HEK293 (cell line): ENCODE measurements at regions not wholly inside any gene's neighbourhood (a gene's known extent, or its start where the extent isn't known, plus 50 kb on each side); places are given as distances from the start of the nearest gene placed in this dataset.

Experiments
- CTCF ChIA-PET: fragments of 350-600 bp; formaldehyde crosslinking; extraction: SDS; loops from one replicate; lab custom pipeline; 2021; ENCODE audit warnings: antibody characterized with exemption; lab: Yijun Ruan, JAX
- POLR2A ChIA-PET: fragments of 300-600 bp; formaldehyde crosslinking; extraction: SDS; loops from one replicate; lab custom pipeline; 2020; ENCODE audit warnings: antibody characterized with exemption, inconsistent platforms; lab: Yijun Ruan, JAX
- H3K27ac ChIP-seq: fragments of 200-500 bp; sonication (Bioruptor generic); 2 replicates; pipeline ENCODE4 v1.5.1; 2014; ENCODE audit warnings: low read depth, low read length, control low read depth, inconsistent platforms; ENCODE audit errors: extremely low read depth
- H3K36me3 ChIP-seq, 2 experiments: fragments of 200-500 bp in 1 of 2; sonication (Bioruptor generic) in 1 of 2; 1 replicate in 1 of 2; 2 replicates in 1 of 2; pipeline ENCODE4 v1.5.1; 2014 to 2017; ENCODE audit warnings: inconsistent platforms in 2 of 2, low read length in 2 of 2; ENCODE audit not compliant: control insufficient read depth in 2 of 2, insufficient read depth in 1 of 2
- H3K4me1 ChIP-seq: fragments of 200-500 bp; sonication (Bioruptor generic); 2 replicates; pipeline ENCODE4 v1.5.1; 2014; ENCODE audit warnings: mild to moderate bottlenecking, low read length, inconsistent platforms; ENCODE audit not compliant: control insufficient read depth, insufficient read depth
- H3K4me3 ChIP-seq: 2 replicates; pipeline ENCODE4 v1.5.1; 2011; ENCODE audit warnings: low read depth, mild to moderate bottlenecking, control low read depth, low read length, moderate library complexity
- H3K9me3 ChIP-seq: fragments of 200-500 bp; sonication (Bioruptor generic); 2 replicates; pipeline ENCODE4 v1.5.1; 2014; ENCODE audit warnings: low read depth, low read length, inconsistent platforms; ENCODE audit not compliant: control insufficient read depth, insufficient read depth
- GFI1B ChIP-seq: fragments of 450-650 bp; formaldehyde crosslinking; IDR thresholded peaks from 2 replicates; pipeline ENCODE4 v1.5.1; 2016; ENCODE audit warnings: missing biosample characterization, missing genetic modification characterization
- IKZF3 ChIP-seq: fragments of 450-650 bp; IDR thresholded peaks from 2 replicates; pipeline ENCODE4 v1.5.0; 2018; ENCODE audit warnings: missing biosample characterization, mild to moderate bottlenecking, missing genetic modification characterization, moderate library complexity
- KLF1 ChIP-seq: fragments of 450-650 bp; formaldehyde crosslinking; IDR thresholded peaks from 2 replicates; pipeline ENCODE4 v1.5.1; 2016; ENCODE audit warnings: missing biosample characterization, missing genetic modification characterization
- OSR2 ChIP-seq: fragments of 450-650 bp; formaldehyde crosslinking; IDR thresholded peaks from 2 replicates; pipeline ENCODE4 v1.5.1; 2016; ENCODE audit warnings: missing biosample characterization, missing genetic modification characterization
- RBAK ChIP-seq: fragments of 450-650 bp; formaldehyde crosslinking; IDR thresholded peaks from 2 replicates; pipeline ENCODE4 v1.5.1; 2016; ENCODE audit warnings: missing biosample characterization, missing genetic modification characterization
- SALL2 ChIP-seq: fragments of 450-650 bp; formaldehyde crosslinking; IDR thresholded peaks from 2 replicates; pipeline ENCODE4 v1.5.0; 2017; ENCODE audit warnings: missing biosample characterization, mild to moderate bottlenecking, missing genetic modification characterization, borderline replicate concordance
- YY1 ChIP-seq: fragments of 450-650 bp; formaldehyde crosslinking; IDR thresholded peaks from 2 replicates; pipeline ENCODE4 v1.5.1; 2018; ENCODE audit warnings: missing biosample characterization, missing genetic modification characterization
- ZNF239 ChIP-seq: fragments of 450-650 bp; formaldehyde crosslinking; IDR thresholded peaks from 2 replicates; pipeline ENCODE4 v1.5.1; 2016; ENCODE audit warnings: missing biosample characterization, missing genetic modification characterization
- ZNF341 ChIP-seq: fragments of 450-650 bp; formaldehyde crosslinking; IDR thresholded peaks from 2 replicates; pipeline ENCODE4; 2016; ENCODE audit warnings: low read depth, missing biosample characterization, missing genetic modification characterization
- ZNF521 ChIP-seq: fragments of 450-650 bp; formaldehyde crosslinking; IDR thresholded peaks from 2 replicates; pipeline ENCODE4 v1.5.1; 2017; ENCODE audit warnings: missing biosample characterization, mild to moderate bottlenecking, missing genetic modification characterization
- ZNF530 ChIP-seq: fragments of 450-650 bp; formaldehyde crosslinking; IDR thresholded peaks from 2 replicates; pipeline ENCODE4 v1.5.1; 2016; ENCODE audit warnings: low read depth, missing biosample characterization, missing genetic modification characterization
- ZNF610 ChIP-seq: fragments of 450-650 bp; formaldehyde crosslinking; IDR thresholded peaks from 2 replicates; pipeline ENCODE4 v1.5.1; 2016; ENCODE audit warnings: missing biosample characterization, missing genetic modification characterization, borderline replicate concordance
- TF ChIP-seq, protein P1 (sequence below): fragments of 450-650 bp; formaldehyde crosslinking; IDR thresholded peaks from 2 replicates; pipeline ENCODE4 v1.5.1; 2017; ENCODE audit warnings: missing biosample characterization, missing genetic modification characterization
- TF ChIP-seq, protein P2 (sequence below): fragments of 450-650 bp; formaldehyde crosslinking; IDR thresholded peaks from 2 replicates; pipeline ENCODE4 v1.5.1; 2016; ENCODE audit warnings: missing biosample characterization, missing genetic modification characterization
- TF ChIP-seq, protein P3 (sequence below): fragments of 450-650 bp; IDR thresholded peaks from 2 replicates; pipeline ENCODE4 v1.5.1; 2018; ENCODE audit warnings: missing biosample characterization, mild to moderate bottlenecking, missing genetic modification characterization

DNA sequence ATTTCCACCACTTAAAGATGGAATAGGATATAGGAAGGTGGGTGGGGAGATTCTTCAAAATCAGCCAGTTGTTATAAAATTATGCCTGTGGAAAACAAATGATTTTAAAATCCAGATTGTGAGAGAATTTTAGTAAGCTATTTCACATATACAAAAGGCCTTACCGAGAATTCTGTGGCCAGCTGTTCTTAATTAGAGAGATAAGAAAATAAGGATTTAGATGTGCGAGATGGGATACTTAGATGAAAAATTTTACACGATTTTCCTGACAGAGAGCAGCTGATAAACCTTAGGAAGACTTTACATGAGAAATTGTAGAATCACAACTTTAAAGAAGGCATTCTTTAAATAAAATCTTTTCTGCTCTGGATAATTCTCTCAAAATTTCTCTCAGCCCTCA lies 94.5 kb upstream of the IQCM start:
- POLR2A ChIA-PET: no interaction called here
- Histone ChIP-seq H3K36me3 (no peaks in the 10 kb centered on the region), H3K4me1 (peaks cover 17% of the 10 kb centered on the region), H3K9me3 (no peaks in the 10 kb centered on the region), H3K27ac (no peak overlapping the region), H3K4me3 (no peak overlapping the region)
- CTCF ChIA-PET: interaction anchor here (0.5 kb wide), 1 partner anchor 39 kb away, joined by 3 read pairs; no protein-coding TSS in a partner anchor
- TF ChIP-seq, protein P1, sequence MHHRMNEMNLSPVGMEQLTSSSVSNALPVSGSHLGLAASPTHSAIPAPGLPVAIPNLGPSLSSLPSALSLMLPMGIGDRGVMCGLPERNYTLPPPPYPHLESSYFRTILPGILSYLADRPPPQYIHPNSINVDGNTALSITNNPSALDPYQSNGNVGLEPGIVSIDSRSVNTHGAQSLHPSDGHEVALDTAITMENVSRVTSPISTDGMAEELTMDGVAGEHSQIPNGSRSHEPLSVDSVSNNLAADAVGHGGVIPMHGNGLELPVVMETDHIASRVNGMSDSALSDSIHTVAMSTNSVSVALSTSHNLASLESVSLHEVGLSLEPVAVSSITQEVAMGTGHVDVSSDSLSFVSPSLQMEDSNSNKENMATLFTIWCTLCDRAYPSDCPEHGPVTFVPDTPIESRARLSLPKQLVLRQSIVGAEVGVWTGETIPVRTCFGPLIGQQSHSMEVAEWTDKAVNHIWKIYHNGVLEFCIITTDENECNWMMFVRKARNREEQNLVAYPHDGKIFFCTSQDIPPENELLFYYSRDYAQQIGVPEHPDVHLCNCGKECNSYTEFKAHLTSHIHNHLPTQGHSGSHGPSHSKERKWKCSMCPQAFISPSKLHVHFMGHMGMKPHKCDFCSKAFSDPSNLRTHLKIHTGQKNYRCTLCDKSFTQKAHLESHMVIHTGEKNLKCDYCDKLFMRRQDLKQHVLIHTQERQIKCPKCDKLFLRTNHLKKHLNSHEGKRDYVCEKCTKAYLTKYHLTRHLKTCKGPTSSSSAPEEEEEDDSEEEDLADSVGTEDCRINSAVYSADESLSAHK (tag by site-specific recombination): no peak
- no peak for TF ChIP-seq ZNF521 (tag by site-specific recombination)
- no peak for TF ChIP-seq YY1
- TF ChIP-seq IKZF3 (tag by site-specific recombination): no peak
- no peak for TF ChIP-seq ZNF239
- TF ChIP-seq ZNF341 (tag by site-specific recombination): no peak
- TF ChIP-seq OSR2: no peak
- no peak for TF ChIP-seq GFI1B (tag by site-specific recombination)
- TF ChIP-seq, protein P2, sequence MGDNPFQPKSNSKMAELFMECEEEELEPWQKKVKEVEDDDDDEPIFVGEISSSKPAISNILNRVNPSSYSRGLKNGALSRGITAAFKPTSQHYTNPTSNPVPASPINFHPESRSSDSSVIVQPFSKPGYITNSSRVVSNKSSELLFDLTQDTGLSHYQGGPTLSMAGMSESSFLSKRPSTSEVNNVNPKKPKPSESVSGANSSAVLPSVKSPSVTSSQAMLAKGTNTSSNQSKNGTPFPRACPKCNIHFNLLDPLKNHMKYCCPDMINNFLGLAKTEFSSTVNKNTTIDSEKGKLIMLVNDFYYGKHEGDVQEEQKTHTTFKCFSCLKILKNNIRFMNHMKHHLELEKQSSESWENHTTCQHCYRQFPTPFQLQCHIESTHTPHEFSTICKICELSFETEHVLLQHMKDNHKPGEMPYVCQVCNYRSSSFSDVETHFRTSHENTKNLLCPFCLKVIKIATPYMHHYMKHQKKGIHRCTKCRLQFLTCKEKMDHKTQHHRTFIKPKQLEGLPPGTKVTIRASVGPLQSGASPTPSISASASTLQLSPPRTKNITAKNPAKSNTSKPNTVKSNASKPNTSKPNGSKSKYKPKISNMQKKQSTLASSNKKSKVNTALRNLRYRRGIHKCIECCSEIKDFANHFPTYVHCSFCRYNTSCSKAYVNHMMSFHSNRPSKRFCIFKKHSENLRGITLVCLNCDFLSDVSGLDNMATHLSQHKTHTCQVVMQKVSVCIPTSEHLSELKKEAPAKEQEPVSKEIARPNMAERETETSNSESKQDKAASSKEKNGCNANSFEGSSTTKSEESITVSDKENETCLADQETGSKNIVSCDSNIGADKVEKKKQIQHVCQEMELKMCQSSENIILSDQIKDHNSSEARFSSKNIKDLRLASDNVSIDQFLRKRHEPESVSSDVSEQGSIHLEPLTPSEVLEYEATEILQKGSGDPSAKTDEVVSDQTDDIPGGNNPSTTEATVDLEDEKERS (tag by site-specific recombination): no peak
- TF ChIP-seq, protein P3, sequence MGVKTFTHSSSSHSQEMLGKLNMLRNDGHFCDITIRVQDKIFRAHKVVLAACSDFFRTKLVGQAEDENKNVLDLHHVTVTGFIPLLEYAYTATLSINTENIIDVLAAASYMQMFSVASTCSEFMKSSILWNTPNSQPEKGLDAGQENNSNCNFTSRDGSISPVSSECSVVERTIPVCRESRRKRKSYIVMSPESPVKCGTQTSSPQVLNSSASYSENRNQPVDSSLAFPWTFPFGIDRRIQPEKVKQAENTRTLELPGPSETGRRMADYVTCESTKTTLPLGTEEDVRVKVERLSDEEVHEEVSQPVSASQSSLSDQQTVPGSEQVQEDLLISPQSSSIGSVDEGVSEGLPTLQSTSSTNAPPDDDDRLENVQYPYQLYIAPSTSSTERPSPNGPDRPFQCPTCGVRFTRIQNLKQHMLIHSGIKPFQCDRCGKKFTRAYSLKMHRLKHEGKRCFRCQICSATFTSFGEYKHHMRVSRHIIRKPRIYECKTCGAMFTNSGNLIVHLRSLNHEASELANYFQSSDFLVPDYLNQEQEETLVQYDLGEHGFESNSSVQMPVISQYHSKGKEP (tag by site-specific recombination): no peak
- no peak for TF ChIP-seq ZNF530 (tag by site-specific recombination)
- TF ChIP-seq SALL2 (tag by site-specific recombination): no peak
- no peak for TF ChIP-seq ZNF610 (tag by site-specific recombination)

DNA sequence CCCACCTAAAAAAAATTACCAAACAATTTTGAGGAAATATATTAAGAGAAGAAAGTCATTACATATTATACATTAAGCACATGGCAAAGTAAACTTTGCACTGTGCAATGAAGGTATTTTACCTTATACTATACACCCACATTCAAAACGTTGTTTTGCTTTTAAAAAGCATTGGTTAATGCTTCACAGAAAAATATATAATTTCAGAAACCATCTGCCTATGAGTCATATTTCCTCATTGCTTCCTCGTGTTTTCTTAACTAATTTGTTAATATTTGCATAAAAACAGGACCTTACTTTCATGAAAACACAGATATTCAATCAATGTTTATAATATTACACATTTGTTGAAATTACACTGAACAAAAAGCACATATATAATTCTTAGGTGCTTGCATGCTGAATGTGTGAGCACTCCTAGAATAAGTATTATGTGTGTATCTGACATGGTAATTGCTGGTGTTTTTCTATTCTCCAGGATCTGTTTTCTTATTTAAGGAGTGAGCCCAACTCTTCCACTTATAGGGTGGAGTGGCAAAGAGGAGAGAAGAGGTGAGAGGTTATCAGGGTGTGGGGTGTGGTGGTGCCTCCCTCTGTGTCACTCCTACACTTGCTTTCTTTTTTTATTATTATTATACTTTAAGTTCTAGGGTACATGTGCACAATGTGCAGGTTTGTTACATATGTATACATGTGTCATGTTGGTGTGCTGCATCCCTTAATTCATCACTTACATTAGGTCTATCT lies 95.1 kb upstream of the IQCM start:
- ChIA-PET POLR2A (no interaction called here), CTCF (no interaction called here)
- no peaks in the 10 kb centered on the region for H3K36me3 ChIP-seq
- no peaks in the 10 kb centered on the region for H3K9me3 ChIP-seq
- H3K27ac ChIP-seq: no peak overlapping the region
- H3K4me3 ChIP-seq: no peak overlapping the region
- H3K4me1 ChIP-seq: peaks cover 19% of the 10 kb centered on the region
- TF ChIP-seq RBAK (tag by site-specific recombination) (no peak), KLF1 (peak; percentile 66; the same call in 1 of the 2 replicates)
